ENCODE measurements at regions not wholly inside any gene's neighbourhood (a gene's known extent, or its start where the extent isn't known, plus 50 kb on each side); places are given as distances from the start of the nearest gene placed in this dataset.

DNA sequence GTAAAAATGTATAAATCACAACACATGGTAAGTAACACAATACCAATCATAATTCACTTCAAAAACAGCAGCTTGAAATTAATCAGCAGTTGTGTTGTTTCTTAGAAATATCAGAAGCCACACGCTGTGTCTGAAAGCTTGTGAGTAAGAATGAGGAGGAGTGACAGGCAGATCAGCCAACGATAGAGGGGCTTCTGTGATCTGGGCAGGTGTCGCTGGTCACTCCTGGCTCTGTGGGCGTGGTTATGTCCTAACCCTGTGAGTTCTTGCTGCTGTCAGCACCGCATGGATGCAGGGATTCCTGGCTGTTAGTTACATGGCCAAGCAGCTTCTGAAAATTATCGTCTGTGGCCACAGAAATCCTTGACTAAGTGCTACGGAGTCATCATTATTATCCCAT, 123.4 kb downstream of the SLC25A47 start:
- Histone ChIP-seq H3K9me3 (ENCODE audit: control insufficient read depth in 2 of 2, insufficient read depth in 1 of 2, low read length in 1 of 2) (no peaks in the 10 kb centered on the region), H3K36me3 (ENCODE audit: control insufficient read depth in 2 of 2, insufficient read depth in 2 of 2, low read length in 1 of 2) (no peaks in the 10 kb centered on the region), H3K27ac (ENCODE audit: low read depth in 1 of 2, low read length in 1 of 2) (no peak overlapping the region), H3K27me3 (ENCODE audit: control insufficient read depth in 2 of 2, insufficient read depth in 1 of 2, low read length in 1 of 2) (no peaks in the 10 kb centered on the region), H3K4me1 (ENCODE audit: control insufficient read depth in 2 of 2, insufficient read depth in 2 of 2, low read length in 2 of 2) (peaks cover 3 to 30% of the 10 kb centered on the region in 2 donors), H3K4me3 (ENCODE audit: low read length in 2 of 2) (no peak overlapping the region)
- no peak for DNase-seq (ENCODE audit: low read depth in 6 of 9, low spot score in 9 of 9)
- 95% methylated on average over 7 of the region's 7 CpGs for WGBS

DNA sequence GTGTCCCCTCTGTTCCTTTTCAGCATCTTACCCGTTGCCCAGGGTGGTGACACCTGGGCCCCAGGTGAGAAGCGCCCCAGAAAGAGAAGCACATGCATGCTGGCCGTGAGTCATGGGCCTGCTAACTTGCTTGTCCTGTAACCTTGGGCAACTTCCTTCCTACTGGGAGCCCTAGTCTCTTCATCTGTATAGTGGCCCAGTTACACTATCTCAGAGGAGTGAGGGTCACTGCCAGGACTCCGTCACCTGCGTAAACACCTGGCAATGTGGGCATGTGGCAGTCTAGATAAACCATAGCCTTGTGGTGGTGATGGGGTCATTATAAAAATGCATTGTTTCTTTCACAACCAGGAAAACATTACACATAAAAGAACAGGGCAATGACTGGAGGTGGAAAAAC, 125.2 kb downstream of the SLC25A47 start:
- DNase-seq (ENCODE audit: low read depth in 6 of 9, low spot score in 9 of 9): no peak
- 97% methylated on average over 5 of the region's 5 CpGs for WGBS
- H3K36me3 ChIP-seq (ENCODE audit: control insufficient read depth in 2 of 2, insufficient read depth in 2 of 2, low read length in 1 of 2): no peaks in the 10 kb centered on the region
- H3K27me3 ChIP-seq (ENCODE audit: control insufficient read depth in 2 of 2, insufficient read depth in 1 of 2, low read length in 1 of 2): no peaks in the 10 kb centered on the region
- peaks cover 0 to 14% of the 10 kb centered on the region in 2 donors for H3K4me1 ChIP-seq (ENCODE audit: control insufficient read depth in 2 of 2, insufficient read depth in 2 of 2, low read length in 2 of 2)
- no peak overlapping the region for H3K27ac ChIP-seq (ENCODE audit: low read depth in 1 of 2, low read length in 1 of 2)
- no peaks in the 10 kb centered on the region for H3K9me3 ChIP-seq (ENCODE audit: control insufficient read depth in 2 of 2, insufficient read depth in 1 of 2, low read length in 1 of 2)
- no peak overlapping the region for H3K4me3 ChIP-seq (ENCODE audit: low read length in 2 of 2)

DNA sequence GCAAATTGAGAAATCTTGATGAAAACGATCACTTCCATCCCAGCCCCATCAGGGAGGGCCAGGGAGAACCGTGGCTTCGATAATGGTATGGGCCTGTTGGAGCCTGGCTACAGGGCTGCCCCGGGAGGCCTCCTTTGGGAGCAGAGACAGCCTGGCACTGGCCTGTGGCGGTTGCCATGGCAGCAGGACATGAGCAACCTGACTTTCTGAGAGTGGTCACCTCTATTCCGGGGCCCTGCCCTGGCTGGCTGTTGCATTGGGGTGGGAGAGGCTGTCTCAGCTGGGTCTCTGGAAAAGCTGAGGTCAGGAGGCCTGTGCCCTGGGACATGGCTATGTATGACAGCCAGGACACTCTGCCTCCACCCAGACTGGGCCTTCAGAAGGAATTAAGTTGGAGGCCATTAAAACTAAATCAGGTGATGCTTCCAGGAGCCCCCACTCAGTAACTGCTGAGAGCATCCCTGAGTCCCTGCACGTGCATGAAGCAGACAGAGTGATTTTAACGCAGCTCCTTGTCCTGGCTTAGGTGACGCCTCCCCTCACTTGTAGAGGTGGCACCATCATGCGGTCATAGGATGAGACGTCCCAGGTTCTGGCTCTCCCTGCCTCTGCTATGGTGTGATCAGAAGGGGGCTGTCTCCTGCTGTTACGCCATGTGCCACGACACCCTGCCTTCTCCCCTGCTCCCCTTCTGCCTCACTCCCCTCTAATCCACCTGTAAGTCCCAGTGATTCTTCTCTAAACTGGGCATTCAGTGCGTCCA, 126.3 kb downstream of the SLC25A47 start:
- 97% methylated on average over 14 of the region's 14 CpGs for WGBS
- Histone ChIP-seq H3K4me1 (ENCODE audit: control insufficient read depth in 2 of 2, insufficient read depth in 2 of 2, low read length in 2 of 2) (peaks cover 0 to 8% of the 10 kb centered on the region in 2 donors), H3K27ac (ENCODE audit: low read depth in 1 of 2, low read length in 1 of 2) (no peak overlapping the region), H3K36me3 (ENCODE audit: control insufficient read depth in 2 of 2, insufficient read depth in 2 of 2, low read length in 1 of 2) (no peaks in the 10 kb centered on the region), H3K9me3 (ENCODE audit: control insufficient read depth in 2 of 2, insufficient read depth in 1 of 2, low read length in 1 of 2) (no peaks in the 10 kb centered on the region), H3K27me3 (ENCODE audit: control insufficient read depth in 2 of 2, insufficient read depth in 1 of 2, low read length in 1 of 2) (no peaks in the 10 kb centered on the region), H3K4me3 (ENCODE audit: low read length in 2 of 2) (no peak overlapping the region)
- no peak for DNase-seq (ENCODE audit: low read depth in 6 of 9, low spot score in 9 of 9)

DNA sequence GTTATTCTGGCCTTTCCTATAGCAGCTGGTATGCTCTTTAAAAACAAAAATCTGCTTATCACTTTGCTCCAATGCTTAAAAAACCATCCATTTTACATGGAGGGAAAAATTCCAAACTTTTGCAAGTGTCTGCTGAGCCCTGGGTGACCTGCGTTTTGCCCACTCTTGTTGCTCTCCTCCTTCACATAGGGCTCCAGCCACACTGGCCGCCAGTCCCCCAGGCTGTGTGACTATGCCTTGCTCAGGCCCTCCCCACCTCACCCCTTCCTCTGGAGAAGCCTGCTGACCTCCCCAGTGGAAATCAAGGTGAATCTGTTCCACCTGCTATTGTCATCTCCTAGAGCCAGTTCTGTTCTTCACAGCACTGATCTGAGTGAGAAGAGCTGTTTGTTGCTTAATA, 126.9 kb downstream of the SLC25A47 start:
- H3K36me3 ChIP-seq (ENCODE audit: control insufficient read depth in 2 of 2, insufficient read depth in 2 of 2, low read length in 1 of 2): no peaks in the 10 kb centered on the region
- DNase-seq (ENCODE audit: low read depth in 6 of 9, low spot score in 9 of 9): no peak
- H3K9me3 ChIP-seq (ENCODE audit: control insufficient read depth in 2 of 2, insufficient read depth in 1 of 2, low read length in 1 of 2): no peaks in the 10 kb centered on the region
- WGBS: 96% methylated on average over 2 of the region's 2 CpGs
- peaks cover 0 to 8% of the 10 kb centered on the region in 2 donors for H3K4me1 ChIP-seq (ENCODE audit: control insufficient read depth in 2 of 2, insufficient read depth in 2 of 2, low read length in 2 of 2)
- H3K4me3 ChIP-seq (ENCODE audit: low read length in 2 of 2): no peak overlapping the region
- H3K27ac ChIP-seq (ENCODE audit: low read depth in 1 of 2, low read length in 1 of 2): no peak overlapping the region
- H3K27me3 ChIP-seq (ENCODE audit: control insufficient read depth in 2 of 2, insufficient read depth in 1 of 2, low read length in 1 of 2): no peaks in the 10 kb centered on the region

DNA sequence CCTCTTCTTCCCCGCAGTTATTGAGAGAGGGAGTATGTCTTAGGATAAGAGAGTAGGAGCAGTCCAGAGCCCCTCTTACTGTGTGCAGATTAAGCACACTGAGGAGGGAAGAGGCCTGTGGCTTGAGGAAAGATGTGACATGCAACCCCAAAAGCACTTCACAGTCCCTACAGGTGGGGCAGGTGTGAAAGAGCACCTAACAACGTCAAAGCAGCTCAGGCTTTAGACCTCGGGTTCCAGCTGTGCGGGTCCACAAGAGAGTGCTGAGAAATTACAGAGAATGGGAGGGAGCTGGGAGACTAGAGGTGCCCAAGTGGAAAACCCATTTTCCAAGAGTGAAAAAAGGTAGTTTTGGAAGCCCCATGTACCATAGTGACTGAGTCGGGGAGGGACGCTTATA, 127.6 kb downstream of the SLC25A47 start:
- Histone ChIP-seq H3K36me3 (ENCODE audit: control insufficient read depth in 2 of 2, insufficient read depth in 2 of 2, low read length in 1 of 2) (no peaks in the 10 kb centered on the region), H3K4me3 (ENCODE audit: low read length in 2 of 2) (no peak overlapping the region), H3K27me3 (ENCODE audit: control insufficient read depth in 2 of 2, insufficient read depth in 1 of 2, low read length in 1 of 2) (no peaks in the 10 kb centered on the region), H3K4me1 (ENCODE audit: control insufficient read depth in 2 of 2, insufficient read depth in 2 of 2, low read length in 2 of 2) (peaks cover 0 to 8% of the 10 kb centered on the region in 2 donors), H3K9me3 (ENCODE audit: control insufficient read depth in 2 of 2, insufficient read depth in 1 of 2, low read length in 1 of 2) (no peaks in the 10 kb centered on the region), H3K27ac (ENCODE audit: low read depth in 1 of 2, low read length in 1 of 2) (no peak overlapping the region)
- no peak for DNase-seq (ENCODE audit: low read depth in 6 of 9, low spot score in 9 of 9)
- WGBS: 95% methylated on average over 6 of the region's 6 CpGs

DNA sequence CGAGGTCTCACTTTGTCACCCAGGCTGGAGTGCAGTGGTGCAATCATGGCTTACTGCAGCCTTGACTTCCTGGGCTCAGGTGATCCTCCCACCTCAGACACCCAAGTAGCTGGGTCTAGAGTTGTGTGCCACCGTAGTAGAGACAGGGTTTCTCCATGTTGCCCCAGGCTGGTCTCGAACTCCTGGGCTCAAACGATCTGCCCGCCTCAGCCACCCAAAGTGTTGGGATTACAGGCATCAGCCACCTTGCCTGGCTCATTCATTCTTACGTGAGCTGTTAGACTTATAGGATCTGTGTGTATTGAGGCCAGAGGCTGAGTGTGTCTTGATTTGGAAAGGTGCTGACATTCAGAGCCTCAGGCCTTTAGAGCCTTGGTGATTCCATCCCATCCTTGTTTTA, 128.1 kb downstream of the SLC25A47 start:
- H3K4me3 ChIP-seq (ENCODE audit: low read length in 2 of 2): no peak overlapping the region
- no peaks in the 10 kb centered on the region for H3K27me3 ChIP-seq (ENCODE audit: control insufficient read depth in 2 of 2, insufficient read depth in 1 of 2, low read length in 1 of 2)
- no peak for DNase-seq (ENCODE audit: low read depth in 6 of 9, low spot score in 9 of 9)
- H3K9me3 ChIP-seq (ENCODE audit: control insufficient read depth in 2 of 2, insufficient read depth in 1 of 2, low read length in 1 of 2): no peaks in the 10 kb centered on the region
- H3K4me1 ChIP-seq (ENCODE audit: control insufficient read depth in 2 of 2, insufficient read depth in 2 of 2, low read length in 2 of 2): peaks cover 0 to 8% of the 10 kb centered on the region in 2 donors
- over 99% methylated on average over 6 of the region's 6 CpGs for WGBS
- no peaks in the 10 kb centered on the region for H3K36me3 ChIP-seq (ENCODE audit: control insufficient read depth in 2 of 2, insufficient read depth in 2 of 2, low read length in 1 of 2)
- H3K27ac ChIP-seq (ENCODE audit: low read depth in 1 of 2, low read length in 1 of 2): no peak overlapping the region

DNA sequence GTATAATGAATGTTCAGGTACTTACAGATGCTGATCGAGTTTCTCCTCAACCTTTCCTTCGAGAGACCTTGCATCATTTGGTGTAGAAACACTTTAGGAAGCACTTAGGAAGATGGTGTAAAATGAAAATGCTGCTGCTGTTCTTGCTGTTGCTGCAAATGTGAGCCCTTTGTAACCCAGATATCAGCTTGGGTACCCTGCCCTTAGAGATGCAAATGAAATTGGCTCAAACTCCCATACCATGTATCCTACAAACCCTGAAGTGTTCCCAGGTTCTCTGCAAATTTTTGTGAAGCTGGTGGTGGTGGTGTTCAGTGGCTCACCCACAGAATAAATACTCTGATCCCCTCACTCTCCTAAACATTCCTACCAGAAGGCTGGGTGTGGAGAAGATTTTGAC, 130.8 kb downstream of the SLC25A47 start:
- no peak for DNase-seq (ENCODE audit: low read depth in 6 of 9, low spot score in 9 of 9)
- H3K27me3 ChIP-seq (ENCODE audit: control insufficient read depth in 2 of 2, insufficient read depth in 1 of 2, low read length in 1 of 2): no peaks in the 10 kb centered on the region
- H3K4me3 ChIP-seq (ENCODE audit: low read length in 2 of 2): no peak overlapping the region
- no peaks in the 10 kb centered on the region for H3K36me3 ChIP-seq (ENCODE audit: control insufficient read depth in 2 of 2, insufficient read depth in 2 of 2, low read length in 1 of 2)
- 95% methylated on average over 2 of the region's 2 CpGs for WGBS
- no peaks in the 10 kb centered on the region for H3K9me3 ChIP-seq (ENCODE audit: control insufficient read depth in 2 of 2, insufficient read depth in 1 of 2, low read length in 1 of 2)
- H3K27ac ChIP-seq (ENCODE audit: low read depth in 1 of 2, low read length in 1 of 2): no peak overlapping the region
- no peaks in the 10 kb centered on the region for H3K4me1 ChIP-seq (ENCODE audit: control insufficient read depth in 2 of 2, insufficient read depth in 2 of 2, low read length in 2 of 2)

DNA sequence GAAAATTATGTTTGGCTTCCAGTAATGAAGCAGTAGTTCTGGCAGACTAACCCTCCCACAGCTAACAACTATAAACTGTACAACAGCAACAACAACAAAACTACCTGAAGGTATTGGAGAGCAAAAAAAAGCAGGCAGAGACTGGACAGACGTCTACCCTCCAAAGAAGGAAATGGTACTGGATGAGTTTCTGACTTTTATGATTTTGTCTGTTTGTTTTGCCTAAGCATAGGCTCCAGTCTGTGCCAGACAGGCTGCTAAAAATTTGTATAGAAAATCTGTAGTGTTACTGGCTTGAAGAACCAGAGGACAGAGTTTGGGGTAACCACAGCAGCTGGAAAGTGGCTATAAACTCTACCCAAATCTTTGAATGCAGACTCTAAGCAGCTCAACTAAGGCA, 131.3 kb downstream of the SLC25A47 start:
- WGBS: 92% methylated on average over 1 of the region's 1 CpG
- H3K9me3 ChIP-seq (ENCODE audit: control insufficient read depth in 2 of 2, insufficient read depth in 1 of 2, low read length in 1 of 2): no peaks in the 10 kb centered on the region
- H3K4me3 ChIP-seq (ENCODE audit: low read length in 2 of 2): no peak overlapping the region
- no peak overlapping the region for H3K27ac ChIP-seq (ENCODE audit: low read depth in 1 of 2, low read length in 1 of 2)
- no peaks in the 10 kb centered on the region for H3K36me3 ChIP-seq (ENCODE audit: control insufficient read depth in 2 of 2, insufficient read depth in 2 of 2, low read length in 1 of 2)
- no peaks in the 10 kb centered on the region for H3K27me3 ChIP-seq (ENCODE audit: control insufficient read depth in 2 of 2, insufficient read depth in 1 of 2, low read length in 1 of 2)
- H3K4me1 ChIP-seq (ENCODE audit: control insufficient read depth in 2 of 2, insufficient read depth in 2 of 2, low read length in 2 of 2): no peaks in the 10 kb centered on the region
- no peak for DNase-seq (ENCODE audit: low read depth in 6 of 9, low spot score in 9 of 9)

DNA sequence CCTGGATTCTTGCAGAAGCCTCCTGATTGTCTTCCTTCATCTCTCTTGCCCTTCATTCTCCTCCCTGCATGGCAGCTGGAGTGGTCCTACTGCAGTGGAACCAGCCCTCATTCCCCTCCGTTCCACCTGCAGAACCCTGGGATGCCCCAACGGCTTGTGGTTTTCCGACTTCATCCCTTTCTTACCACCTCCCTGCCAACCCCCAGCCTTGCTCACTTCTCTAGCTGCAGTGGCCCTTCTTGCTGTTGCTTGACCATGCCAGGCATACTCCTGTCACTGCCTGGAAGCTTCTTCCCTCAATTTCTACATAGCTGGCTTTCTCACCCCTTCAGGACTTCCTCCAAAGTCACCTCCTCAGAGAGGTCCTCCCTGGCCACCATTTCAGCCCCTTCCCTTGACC, 123.3 kb downstream of the BEGAIN start:
- 96% methylated on average over 3 of the region's 3 CpGs for WGBS
- H3K27ac ChIP-seq (ENCODE audit: low read depth in 1 of 2, low read length in 1 of 2): no peak overlapping the region
- no peaks in the 10 kb centered on the region for H3K9me3 ChIP-seq (ENCODE audit: control insufficient read depth in 2 of 2, insufficient read depth in 1 of 2, low read length in 1 of 2)
- no peak for DNase-seq (ENCODE audit: low read depth in 6 of 9, low spot score in 9 of 9)
- no peaks in the 10 kb centered on the region for H3K36me3 ChIP-seq (ENCODE audit: control insufficient read depth in 2 of 2, insufficient read depth in 2 of 2, low read length in 1 of 2)
- no peak overlapping the region for H3K4me3 ChIP-seq (ENCODE audit: low read length in 2 of 2)
- no peaks in the 10 kb centered on the region for H3K27me3 ChIP-seq (ENCODE audit: control insufficient read depth in 2 of 2, insufficient read depth in 1 of 2, low read length in 1 of 2)
- no peaks in the 10 kb centered on the region for H3K4me1 ChIP-seq (ENCODE audit: control insufficient read depth in 2 of 2, insufficient read depth in 2 of 2, low read length in 2 of 2)

Data from thymus (tissue), 11 donors.